SK-N-SH (cell line): ENCODE measurements at regions not wholly inside any gene's neighbourhood (a gene's known extent, or its start where the extent isn't known, plus 50 kb on each side); places are given as distances from the start of the nearest gene placed in this dataset.

ENCODE experiments used
- CTCF ChIA-PET: fragments of 300-600, 350-600 bp; formaldehyde crosslinking; extraction: SDS; loops from one replicate; lab custom pipeline; 2021; lab: Yijun Ruan, JAX
- POLR2A ChIA-PET: fragments of 350-600 bp; sonication (Branson Sonifier 250); formaldehyde crosslinking; extraction: SDS; loops from one replicate; lab custom pipeline; 2020; ENCODE audit warnings: antibody characterized with exemption, inconsistent platforms; lab: Yijun Ruan, JAX
- DNase-seq: peaks from one replicate; pipeline ENCODE4 v3.0.0; 2012
- H2AFZ ChIP-seq: fragments of 200-600 bp; sonication (generic); 2 replicates; pipeline ENCODE4 v1.8.1; 2016; ENCODE audit warnings: antibody characterized with exemption, mild to moderate bottlenecking, low read depth
- H3F3A ChIP-seq: fragments of 200-600 bp; sonication (generic); replicated peaks from 2 replicates; pipeline ENCODE3; 2016; ENCODE audit warnings: antibody characterized with exemption, mild to moderate bottlenecking; ENCODE audit not compliant: insufficient read depth
- H3K27ac ChIP-seq, 2 experiments: fragments of 200-500 bp in 1 of 2; fragments of 200-600 bp in 1 of 2; sonication (Bioruptor generic) in 1 of 2; sonication (generic), shearing (Covaris generic) in 1 of 2; 2 replicates each; pipeline versions ENCODE4 v1.5.1 to v1.6.1; 2014 to 2016; ENCODE audit warnings: low read depth in 2 of 2, inconsistent platforms in 1 of 2, low read length in 1 of 2, mild to moderate bottlenecking in 1 of 2, mixed read lengths in 1 of 2
- H3K27me3 ChIP-seq: fragments of 200-600 bp; sonication (generic), shearing (Covaris generic); 2 replicates; pipeline ENCODE4 v1.6.1; 2016; ENCODE audit warnings: mixed run types; ENCODE audit not compliant: insufficient read depth
- H3K36me3 ChIP-seq, 2 experiments: fragments of 200-500 bp in 1 of 2; fragments of 200-600 bp in 1 of 2; sonication (Bioruptor generic) in 1 of 2; sonication (generic) in 1 of 2; replicated peaks in 1 of 2; 2 replicates each; pipeline versions ENCODE3 to v1.5.1; 2014 to 2016; ENCODE audit warnings: low read length in 1 of 2, mild to moderate bottlenecking in 1 of 2; ENCODE audit not compliant: insufficient read depth in 2 of 2, control insufficient read depth in 1 of 2
- H3K4me1 ChIP-seq, 2 experiments: fragments of 200-500 bp in 1 of 2; fragments of 200-600 bp in 1 of 2; sonication (Bioruptor generic) in 1 of 2; sonication (generic), shearing (Covaris generic) in 1 of 2; 2 replicates each; pipeline versions ENCODE4 v1.5.1 to v1.6.1; 2014 to 2016; ENCODE audit warnings: low read depth in 1 of 2, low read length in 1 of 2, mixed run types in 1 of 2; ENCODE audit not compliant: insufficient read depth in 2 of 2, control insufficient read depth in 1 of 2
- H3K4me2 ChIP-seq: fragments of 200-600 bp; sonication (generic), shearing (Covaris generic); 2 replicates; pipeline ENCODE4 v1.6.1; 2017; ENCODE audit warnings: mixed run types
- H3K4me3 ChIP-seq, 2 experiments: fragments of 200-500 bp in 1 of 2; fragments of 200-600 bp in 1 of 2; sonication (Bioruptor generic) in 1 of 2; sonication (generic), shearing (Covaris generic) in 1 of 2; 2 replicates each; pipeline versions ENCODE4 v1.5.1 to v1.8.1; 2014 to 2016; ENCODE audit warnings: low read depth in 2 of 2, inconsistent platforms in 1 of 2, low read length in 1 of 2, mild to moderate bottlenecking in 1 of 2, mixed read lengths in 1 of 2, moderate library complexity in 1 of 2
- H3K79me2 ChIP-seq: fragments of 200-600 bp; sonication (generic); 2 replicates; pipeline ENCODE4 v1.8.1; 2017; ENCODE audit warnings: mild to moderate bottlenecking; ENCODE audit not compliant: insufficient read depth
- H3K9ac ChIP-seq: fragments of 200-600 bp; sonication (generic); 2 replicates; pipeline ENCODE4 v1.6.1; 2017; ENCODE audit warnings: mixed run types
- H3K9me2 ChIP-seq: fragments of 200-600 bp; sonication (generic); 2 replicates; pipeline ENCODE4 v1.6.1; 2017; ENCODE audit warnings: mixed run types
- H3K9me3 ChIP-seq: fragments of 200-600 bp; sonication (generic); 2 replicates; pipeline ENCODE4 v1.6.1; 2017; ENCODE audit warnings: mixed run types, mild to moderate bottlenecking, moderate library complexity
- H4K20me1 ChIP-seq: fragments of 200-600 bp; sonication (generic); 2 replicates; pipeline ENCODE4 v1.6.1; 2017; ENCODE audit warnings: mild to moderate bottlenecking, mixed run types; ENCODE audit not compliant: insufficient read depth
- CTCF ChIP-seq: fragments of 200-600 bp; sonication (generic); IDR thresholded peaks from 2 replicates; pipeline ENCODE4 v1.6.1; 2017; ENCODE audit warnings: antibody characterized with exemption, mild to moderate bottlenecking, moderate library complexity
- EP300 ChIP-seq, 2 experiments: IDR thresholded peaks; 2 replicates each; pipeline versions ENCODE4 v1.4.0 to v1.6.1; 2012; ENCODE audit warnings: borderline replicate concordance in 1 of 2, low read depth in 1 of 2, low read length in 1 of 2
- EZH2phosphoT487 ChIP-seq: fragments of 200-600 bp; sonication (generic); IDR thresholded peaks from 2 replicates; pipeline ENCODE4 v1.6.1; 2017; ENCODE audit warnings: low read depth, mixed run types, mild to moderate bottlenecking, antibody characterized with exemption, moderate library complexity, borderline replicate concordance
- FOXM1 ChIP-seq: IDR thresholded peaks from 2 replicates; pipeline ENCODE4 v1.4.0; 2012; ENCODE audit warnings: low read depth, mild to moderate bottlenecking
- GABPA ChIP-seq: IDR thresholded peaks from 2 replicates; pipeline ENCODE4 v1.4.0; 2012; ENCODE audit warnings: low read depth, mild to moderate bottlenecking
- MAX ChIP-seq: IDR thresholded peaks from 2 replicates; pipeline ENCODE4 v1.4.0; 2012; ENCODE audit warnings: low read depth
- MEF2A ChIP-seq: IDR thresholded peaks from 2 replicates; pipeline ENCODE4 v1.4.0; 2012; ENCODE audit warnings: low read depth, borderline replicate concordance
- NFIC ChIP-seq: IDR thresholded peaks from 2 replicates; pipeline ENCODE4 v1.4.0; 2012; ENCODE audit warnings: borderline replicate concordance
- PBX3 ChIP-seq: IDR thresholded peaks from 2 replicates; pipeline ENCODE4; 2012
- RFX5 ChIP-seq: IDR thresholded peaks from 2 replicates; pipeline ENCODE4 v1.6.1; 2012; ENCODE audit warnings: mild to moderate bottlenecking, improper control_type of control experiment, low read length
- RXRA ChIP-seq: IDR thresholded peaks from 2 replicates; pipeline ENCODE4 v1.4.0; 2012; ENCODE audit warnings: low read depth, mild to moderate bottlenecking, borderline replicate concordance
- TAF1 ChIP-seq: IDR thresholded peaks from 2 replicates; pipeline ENCODE4 v1.6.1; 2012; ENCODE audit warnings: low read depth, mild to moderate bottlenecking, low read length, moderate library complexity, borderline replicate concordance
- USF2 ChIP-seq: fragments of 150-350 bp; IDR thresholded peaks from 2 replicates; pipeline ENCODE4 v1.6.1; 2017; ENCODE audit warnings: antibody characterized with exemption, low read length, low read depth, borderline replicate concordance
- YY1 ChIP-seq: IDR thresholded peaks from 2 replicates; pipeline ENCODE4 v1.4.0; 2012; ENCODE audit warnings: low read depth, mild to moderate bottlenecking
- ZBTB33 ChIP-seq: IDR thresholded peaks from 2 replicates; pipeline ENCODE4 v1.4.0; 2012; ENCODE audit warnings: low read depth, borderline replicate concordance
- WGBS: methylation state at CpG from one replicate; pipeline ENCODE4 v1.1.6; 2017; ENCODE audit warnings: low lambda C conversion rate; 5-methylcytosine and 5-hydroxymethylcytosine counted together

- no peaks in the 10 kb centered on the region for H3K9me2 ChIP-seq
- H3F3A ChIP-seq, result no peaks in the 10 kb centered on the region
- 10% methylated on average over 2 of the region's 2 CpGs for WGBS
- peaks cover 3% of the 10 kb centered on the region for H3K9me3 ChIP-seq
- CTCF ChIA-PET, result interaction anchor here (0.9 kb wide), 1 partner anchor 667 kb away, joined by 3 read pairs; no protein-coding TSS in a partner anchor
- POLR2A ChIA-PET, result no interaction called here
- no peaks in the 10 kb centered on the region for H3K36me3 ChIP-seq
- TF ChIP-seq RXRA (no peak), MAX (no peak), GABPA (no peak), EZH2phosphoT487 (no peak), ZBTB33 (no peak)
- H3K4me2 ChIP-seq, result no peak overlapping the region
- no peak overlapping the region for H2AFZ ChIP-seq
- no peak overlapping the region for H3K9ac ChIP-seq
- no peak overlapping the region for H3K4me3 ChIP-seq
- no peaks in the 10 kb centered on the region for H4K20me1 ChIP-seq
- no peak for DNase-seq
- no peaks in the 10 kb centered on the region for H3K79me2 ChIP-seq
- no peak overlapping the region for H3K27ac ChIP-seq
- no peaks in the 10 kb centered on the region for H3K4me1 ChIP-seq
- H3K27me3 ChIP-seq, result no peaks in the 10 kb centered on the region
Observed at GRCh38 chr2:4192119-4192518, 488.7 kb downstream of the DCDC2C start.

GRCh38 chr2:4214444-4215205 lies 511.2 kb downstream of the DCDC2C start:
- Histone ChIP-seq H3K27ac (no peak overlapping the region), H3K4me3 (no peak overlapping the region), H3K36me3 (no peaks in the 10 kb centered on the region), H3K4me2 (no peak overlapping the region), H3K4me1 (no peaks in the 10 kb centered on the region), H2AFZ (no peak overlapping the region), H3K79me2 (no peaks in the 10 kb centered on the region), H3K9me3 (peaks cover 3% of the 10 kb centered on the region; the same call in 1 of the 2 replicates), H3K9me2 (no peaks in the 10 kb centered on the region), H3F3A (no peaks in the 10 kb centered on the region)
- ChIA-PET POLR2A (no interaction called here), CTCF (no interaction called here)
- DNase-seq, result no peak
- no peak for TF ChIP-seq TAF1
- no peak for TF ChIP-seq RXRA
- TF ChIP-seq CTCF, result no peak
- no peak for TF ChIP-seq NFIC
- no peak for TF ChIP-seq EP300 (IDR thresholded peaks at IDR 0.05; ENCODE audit: borderline replicate concordance in 1 of 2, low read depth in 1 of 2, low read length in 1 of 2)
- TF ChIP-seq RFX5, result no peak
- TF ChIP-seq USF2, result no peak
- TF ChIP-seq MEF2A, result no peak
- TF ChIP-seq FOXM1, result no peak
- no peak for TF ChIP-seq YY1
- TF ChIP-seq PBX3, result no peak
- TF ChIP-seq, all 33 proteins: peak for 0
- H3K9ac ChIP-seq, result no peak overlapping the region
- H4K20me1 ChIP-seq, result no peaks in the 10 kb centered on the region
- 31% methylated on average over 10 of the region's 10 CpGs for WGBS
- no peaks in the 10 kb centered on the region for H3K27me3 ChIP-seq
